ENCODE measurements at regions not wholly inside any gene's neighbourhood (a gene's known extent, or its start where the extent isn't known, plus 50 kb on each side); places are given as distances from the start of the nearest gene placed in this dataset.

DNA sequence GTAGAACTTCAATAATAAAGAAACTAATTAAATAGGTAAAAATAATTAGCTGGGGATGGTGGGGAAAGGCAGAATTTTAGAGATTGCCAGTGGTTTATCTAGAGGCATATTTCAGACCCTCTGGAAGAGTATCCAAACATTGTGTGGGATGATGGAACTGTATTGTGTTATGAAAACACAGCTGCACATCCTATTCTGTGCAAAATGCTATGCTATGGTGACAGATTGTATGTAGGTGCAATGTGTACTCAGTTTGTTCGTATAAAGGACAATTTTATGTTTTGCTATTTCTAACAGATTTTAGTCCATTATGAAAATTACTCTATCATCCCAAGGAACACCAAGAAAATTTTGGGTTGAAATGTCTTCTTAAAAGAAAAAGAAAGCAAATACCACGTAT, 1054.7 kb downstream of the PDHA2 start:
- TF ChIP-seq EZH2 (IDR thresholded peaks at IDR 0.05; ENCODE audit: borderline replicate concordance) (no peak), EZH2phosphoT487 (IDR thresholded peaks at IDR 0.05; ENCODE audit: low read depth, severe bottlenecking, unreplicated experiment) (no peak)
- TF ChIP-seq, protein P1, sequence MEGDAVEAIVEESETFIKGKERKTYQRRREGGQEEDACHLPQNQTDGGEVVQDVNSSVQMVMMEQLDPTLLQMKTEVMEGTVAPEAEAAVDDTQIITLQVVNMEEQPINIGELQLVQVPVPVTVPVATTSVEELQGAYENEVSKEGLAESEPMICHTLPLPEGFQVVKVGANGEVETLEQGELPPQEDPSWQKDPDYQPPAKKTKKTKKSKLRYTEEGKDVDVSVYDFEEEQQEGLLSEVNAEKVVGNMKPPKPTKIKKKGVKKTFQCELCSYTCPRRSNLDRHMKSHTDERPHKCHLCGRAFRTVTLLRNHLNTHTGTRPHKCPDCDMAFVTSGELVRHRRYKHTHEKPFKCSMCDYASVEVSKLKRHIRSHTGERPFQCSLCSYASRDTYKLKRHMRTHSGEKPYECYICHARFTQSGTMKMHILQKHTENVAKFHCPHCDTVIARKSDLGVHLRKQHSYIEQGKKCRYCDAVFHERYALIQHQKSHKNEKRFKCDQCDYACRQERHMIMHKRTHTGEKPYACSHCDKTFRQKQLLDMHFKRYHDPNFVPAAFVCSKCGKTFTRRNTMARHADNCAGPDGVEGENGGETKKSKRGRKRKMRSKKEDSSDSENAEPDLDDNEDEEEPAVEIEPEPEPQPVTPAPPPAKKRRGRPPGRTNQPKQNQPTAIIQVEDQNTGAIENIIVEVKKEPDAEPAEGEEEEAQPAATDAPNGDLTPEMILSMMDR (IDR thresholded peaks at IDR 0.05; ENCODE audit: poor library complexity) = no peak
